ENCODE measurements at regions not wholly inside any gene's neighbourhood (a gene's known extent, or its start where the extent isn't known, plus 50 kb on each side); places are given as distances from the start of the nearest gene placed in this dataset.

- no peak overlapping the region for H3K4me3 Mint-ChIP-seq
These were observed 402.9 kb upstream of the MAP3K7 start for GRCh38 chr6:90989763-90990162.

GRCh38 chr6:90984066-90984465 lies 397.2 kb upstream of the MAP3K7 start:
- DNase-seq (no peak), ATAC-seq (ENCODE audit: low read depth) (no peak)
- H3K27me3 Mint-ChIP-seq = no peaks in the 10 kb centered on the region
- no peak for TF ChIP-seq CTCF (IDR thresholded peaks at IDR 0.05)
- ChIA-PET CTCF (no interaction called here), POLR2A (no interaction called here)
- H3K27ac Mint-ChIP-seq = no peak overlapping the region
- no peak overlapping the region for H3K4me3 Mint-ChIP-seq
- no peaks in the 10 kb centered on the region for H3K36me3 Mint-ChIP-seq (ENCODE audit: low read depth)
- intact Hi-C loops (cut with micrococcal nuclease) = no loop called here
- no peaks in the 10 kb centered on the region for H3K9me3 Mint-ChIP-seq
- no peaks in the 10 kb centered on the region for H3K4me1 Mint-ChIP-seq

More at GRCh38 chr6:90989763-90990162, 402.9 kb upstream of the MAP3K7 start:
- no peak for DNase-seq
- Mint-ChIP-seq H3K4me1 (no peaks in the 10 kb centered on the region), H3K27ac (no peak overlapping the region), H3K9me3 (no peaks in the 10 kb centered on the region), H3K36me3 (ENCODE audit: low read depth) (no peaks in the 10 kb centered on the region), H3K27me3 (no peaks in the 10 kb centered on the region)
- CTCF ChIA-PET = no interaction called here
- TF ChIP-seq CTCF (IDR thresholded peaks at IDR 0.05) = no peak
- intact Hi-C loops (cut with micrococcal nuclease) = no loop called here
- no peak for ATAC-seq (ENCODE audit: low read depth)
- POLR2A ChIA-PET = no interaction called here

GRCh38 chr6:90983462-90983861 lies 396.6 kb upstream of the MAP3K7 start:
- DNase-seq (no peak), ATAC-seq (ENCODE audit: low read depth) (no peak)
- TF ChIP-seq CTCF (IDR thresholded peaks at IDR 0.05) = no peak
- Mint-ChIP-seq H3K4me3 (no peak overlapping the region), H3K36me3 (ENCODE audit: low read depth) (no peaks in the 10 kb centered on the region), H3K27me3 (no peaks in the 10 kb centered on the region), H3K4me1 (no peaks in the 10 kb centered on the region), H3K9me3 (no peaks in the 10 kb centered on the region), H3K27ac (no peak overlapping the region)
- ChIA-PET POLR2A (no interaction called here), CTCF (no interaction called here)
- intact Hi-C loops (cut with micrococcal nuclease) = no loop called here

- H3K36me3 Mint-ChIP-seq (ENCODE audit: low read depth) = no peaks in the 10 kb centered on the region
- H3K4me3 Mint-ChIP-seq = no peak overlapping the region
- TF ChIP-seq CTCF (IDR thresholded peaks at IDR 0.05) = no peak
- ChIA-PET CTCF (no interaction called here), POLR2A (no interaction called here)
- intact Hi-C loops (cut with micrococcal nuclease) = no loop called here
- H3K9me3 Mint-ChIP-seq = no peaks in the 10 kb centered on the region
- H3K4me1 Mint-ChIP-seq = no peaks in the 10 kb centered on the region
- H3K27ac Mint-ChIP-seq = no peak overlapping the region
- H3K27me3 Mint-ChIP-seq = no peaks in the 10 kb centered on the region
- ATAC-seq (ENCODE audit: low read depth) (no peak), DNase-seq (no peak)
These were observed 395.7 kb upstream of the MAP3K7 start for GRCh38 chr6:90982581-90982980.

- H3K27ac Mint-ChIP-seq = no peak overlapping the region
- no peak for TF ChIP-seq CTCF (IDR thresholded peaks at IDR 0.05)
- H3K9me3 Mint-ChIP-seq = no peaks in the 10 kb centered on the region
- intact Hi-C loops (cut with micrococcal nuclease) = no loop called here
- H3K4me3 Mint-ChIP-seq = no peak overlapping the region
- CTCF ChIA-PET = no interaction called here
- ATAC-seq (ENCODE audit: low read depth) (no peak), DNase-seq (no peak)
- no peaks in the 10 kb centered on the region for H3K4me1 Mint-ChIP-seq
- POLR2A ChIA-PET = no interaction called here
- H3K27me3 Mint-ChIP-seq = no peaks in the 10 kb centered on the region
- H3K36me3 Mint-ChIP-seq (ENCODE audit: low read depth) = no peaks in the 10 kb centered on the region
These were observed 395.2 kb upstream of the MAP3K7 start for GRCh38 chr6:90982051-90982450.

Data from activated B cell treated with CpG ODN at 0.5 μM for 24 hours (primary cell).